ENCODE measurements at regions not wholly inside any gene's neighbourhood (a gene's known extent, or its start where the extent isn't known, plus 50 kb on each side); places are given as distances from the start of the nearest gene placed in this dataset.

DNA sequence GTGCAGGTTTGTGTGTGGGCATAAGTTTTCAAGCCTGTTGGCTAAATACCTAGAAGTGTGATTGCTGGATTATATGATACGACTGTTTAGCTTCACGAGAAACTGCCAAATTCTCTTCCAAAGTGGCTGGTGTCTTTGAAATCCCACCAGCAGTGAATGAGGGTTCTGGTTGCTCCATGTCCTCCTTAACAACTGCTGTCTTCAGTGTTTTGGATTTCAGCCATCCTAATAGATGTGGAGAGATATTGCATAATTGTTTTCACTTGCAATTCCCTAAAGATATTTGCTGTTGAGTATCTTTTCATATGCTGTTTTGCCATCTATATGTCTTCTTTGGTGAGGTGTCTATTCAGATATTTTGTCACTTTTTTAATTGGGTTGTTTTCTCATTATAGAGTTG is 390.5 kb downstream of the ZNF536 start (continued):
- TF ChIP-seq, protein P1, sequence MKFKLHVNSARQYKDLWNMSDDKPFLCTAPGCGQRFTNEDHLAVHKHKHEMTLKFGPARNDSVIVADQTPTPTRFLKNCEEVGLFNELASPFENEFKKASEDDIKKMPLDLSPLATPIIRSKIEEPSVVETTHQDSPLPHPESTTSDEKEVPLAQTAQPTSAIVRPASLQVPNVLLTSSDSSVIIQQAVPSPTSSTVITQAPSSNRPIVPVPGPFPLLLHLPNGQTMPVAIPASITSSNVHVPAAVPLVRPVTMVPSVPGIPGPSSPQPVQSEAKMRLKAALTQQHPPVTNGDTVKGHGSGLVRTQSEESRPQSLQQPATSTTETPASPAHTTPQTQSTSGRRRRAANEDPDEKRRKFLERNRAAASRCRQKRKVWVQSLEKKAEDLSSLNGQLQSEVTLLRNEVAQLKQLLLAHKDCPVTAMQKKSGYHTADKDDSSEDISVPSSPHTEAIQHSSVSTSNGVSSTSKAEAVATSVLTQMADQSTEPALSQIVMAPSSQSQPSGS (IDR thresholded peaks at IDR 0.05; ENCODE audit: low read length), result no peak
- TF ChIP-seq RFX5 (IDR thresholded peaks at IDR 0.05; ENCODE audit: borderline replicate concordance, low read depth, low read length) (no peak), SAP30 (IDR thresholded peaks at IDR 0.05; ENCODE audit: insufficient read depth, insufficient replicate concordance, low read length) (no peak), JUN (IDR thresholded peaks at IDR 0.05; ENCODE audit: low read depth, low read length) (no peak), POLR2A (IDR thresholded peaks at IDR 0.05; ENCODE audit: control extremely low read depth in 1 of 2, low read depth in 2 of 2, low read length in 2 of 2) (no peak), SIRT6 (IDR thresholded peaks at IDR 0.05; ENCODE audit: low read length) (no peak), CHD1 (IDR thresholded peaks at IDR 0.05; ENCODE audit: low read depth, low read length) (no peak), HDAC6 (IDR thresholded peaks at IDR 0.05; ENCODE audit: low read depth, low read length) (no peak), HDAC2 (IDR thresholded peaks at IDR 0.05; ENCODE audit: borderline replicate concordance in 1 of 2, low read depth in 2 of 2, low read length in 2 of 2) (no peak)
